ENCODE measurements at regions not wholly inside any gene's neighbourhood (a gene's known extent, or its start where the extent isn't known, plus 50 kb on each side); places are given as distances from the start of the nearest gene placed in this dataset.

DNA sequence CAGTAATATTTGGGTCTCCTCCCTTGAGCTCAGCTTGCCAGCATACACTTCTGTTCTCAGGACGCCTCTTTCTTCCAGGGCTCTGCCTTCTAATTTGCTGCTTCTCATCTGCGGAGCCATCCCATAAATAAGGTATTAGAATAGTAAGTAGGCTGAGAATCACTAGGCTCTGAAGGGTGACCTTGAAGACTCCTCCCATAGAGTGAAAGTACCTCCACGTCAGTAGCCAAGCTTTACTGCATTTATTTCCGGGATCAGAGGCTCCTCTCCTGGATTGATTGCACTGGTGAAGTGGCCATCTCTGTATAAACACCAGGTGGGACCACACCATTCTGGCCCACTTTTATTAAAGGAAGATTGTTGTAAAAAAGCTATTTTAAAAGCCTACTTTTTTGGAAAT is 315.5 kb downstream of the FAT3 start:
- DNase-seq (ENCODE audit: low read depth) = no peak

DNA sequence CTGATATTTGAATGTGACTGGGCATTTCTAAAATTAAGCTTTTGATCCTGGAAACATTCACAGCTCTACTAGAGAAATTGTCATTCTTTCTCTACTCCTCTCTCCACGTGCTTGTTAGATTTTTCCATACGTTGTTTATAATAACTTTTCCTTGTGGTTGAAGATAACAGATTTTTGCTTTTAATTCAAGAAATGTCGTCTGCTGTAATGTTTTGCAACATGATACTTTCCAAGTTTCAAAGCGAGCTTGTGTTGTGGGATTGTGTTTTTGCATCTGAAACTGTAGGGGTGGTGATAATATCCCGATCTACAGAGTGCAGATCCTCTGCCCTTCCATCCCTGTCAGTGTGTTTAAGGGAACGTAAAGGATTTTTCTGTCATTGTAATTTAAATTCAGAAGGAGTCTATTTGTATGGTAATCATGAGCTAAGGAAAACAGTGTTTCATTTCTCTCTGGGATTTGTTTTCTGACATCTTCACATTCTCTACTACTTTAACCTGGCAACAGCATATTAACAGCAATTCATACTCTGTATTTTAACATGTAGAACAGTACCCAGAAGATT is 321.4 kb downstream of the FAT3 start:
- no peak for DNase-seq (ENCODE audit: low read depth)

DNA sequence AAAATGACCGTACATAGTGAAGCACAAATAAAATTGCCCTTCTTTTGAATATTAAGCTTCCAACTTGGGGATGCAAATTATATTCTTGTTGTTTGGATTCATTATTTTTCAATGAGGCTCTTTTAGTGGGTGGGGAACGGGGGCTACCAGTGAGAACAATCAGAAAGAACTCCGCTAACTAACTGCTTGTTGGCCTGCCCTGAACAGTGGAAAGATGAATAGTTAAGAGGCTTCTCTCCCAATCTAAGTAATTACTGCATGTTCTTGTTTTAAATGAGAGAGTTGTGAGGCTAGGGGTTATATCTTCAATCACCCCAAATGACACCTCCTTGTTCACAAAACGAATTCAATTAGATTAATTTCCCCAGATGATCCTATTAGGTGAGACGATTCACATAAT is 322.0 kb downstream of the FAT3 start:
- DNase-seq (ENCODE audit: low read depth) = no peak

DNA sequence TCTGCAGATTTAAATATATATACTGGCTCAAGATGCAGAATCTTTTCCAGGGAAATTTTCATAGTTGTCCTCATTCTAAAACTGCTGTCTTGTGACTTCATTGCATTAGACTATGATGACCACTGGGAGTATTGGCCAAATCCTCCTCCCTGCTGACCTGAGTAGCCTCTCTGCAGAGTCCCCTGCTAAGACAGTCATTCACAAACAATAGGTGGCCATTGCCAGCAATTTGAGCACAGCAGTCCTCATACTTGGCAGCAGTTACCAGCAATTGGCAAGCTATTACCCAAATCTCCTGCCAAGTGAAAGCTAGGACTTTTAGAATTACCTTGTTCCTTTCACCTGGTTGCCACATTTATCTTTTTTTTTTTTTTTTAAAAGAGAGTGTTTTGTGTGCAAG is 325.8 kb downstream of the FAT3 start:
- no peak for DNase-seq (ENCODE audit: low read depth)

DNA sequence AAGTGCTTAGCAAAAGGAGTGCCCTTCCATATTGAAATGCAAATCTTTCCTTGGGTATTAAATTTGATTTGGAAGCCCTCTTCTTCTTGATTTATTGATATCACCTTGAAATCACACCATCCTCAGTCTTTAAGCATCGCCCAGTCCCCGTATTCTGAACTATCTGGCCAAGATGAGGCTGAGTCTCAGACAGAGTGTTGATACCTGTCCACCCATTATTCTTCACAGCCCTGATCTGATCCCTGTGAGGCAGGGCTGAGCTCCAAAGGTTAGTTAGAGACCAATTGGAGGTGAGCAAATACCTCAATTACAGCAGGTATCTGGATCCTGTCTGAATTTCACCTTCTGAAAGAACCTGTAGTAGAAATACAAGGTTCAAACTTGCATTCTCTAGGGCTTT is 326.3 kb downstream of the FAT3 start:
- DNase-seq (ENCODE audit: low read depth) = no peak

DNA sequence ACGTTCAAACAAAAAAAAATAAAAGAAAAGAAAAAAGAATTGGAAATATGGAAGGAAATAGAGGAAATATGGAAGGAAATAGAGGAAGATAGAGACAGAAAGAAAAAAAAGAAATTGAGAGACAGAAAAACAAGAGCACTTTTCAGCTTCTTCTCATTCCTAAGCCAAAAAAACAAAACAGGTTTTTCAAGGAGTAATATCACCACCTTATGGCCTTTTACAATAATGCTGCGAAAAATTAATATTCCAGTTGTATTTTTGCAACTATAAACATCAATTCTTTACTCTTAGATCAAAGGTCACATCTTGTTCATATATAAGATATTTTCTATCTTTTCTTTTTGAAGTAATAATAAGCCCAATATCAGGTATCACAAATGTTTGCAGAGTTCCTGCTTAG is 328.3 kb downstream of the FAT3 start:
- no peak for DNase-seq (ENCODE audit: low read depth)

DNA sequence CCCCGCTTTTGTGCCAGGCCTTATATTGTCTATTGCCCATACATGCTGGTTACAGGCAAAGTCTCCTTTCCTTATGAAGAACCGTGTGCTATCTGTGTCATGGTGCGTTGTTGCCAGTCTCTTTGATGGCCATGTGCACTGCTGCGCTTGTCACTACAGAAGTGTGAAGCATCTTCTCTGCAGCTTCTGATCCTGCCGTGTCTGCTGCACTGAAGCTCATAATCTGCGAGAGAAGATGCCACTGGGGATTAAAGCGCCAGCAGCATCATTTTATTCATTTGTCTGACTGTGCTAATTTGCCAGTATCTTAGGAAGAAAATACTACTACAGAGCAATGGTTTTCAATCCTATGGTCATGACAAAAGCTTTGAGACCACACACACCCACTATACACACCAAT is 330.1 kb downstream of the FAT3 start:
- DNase-seq (ENCODE audit: low read depth) = no peak

DNA sequence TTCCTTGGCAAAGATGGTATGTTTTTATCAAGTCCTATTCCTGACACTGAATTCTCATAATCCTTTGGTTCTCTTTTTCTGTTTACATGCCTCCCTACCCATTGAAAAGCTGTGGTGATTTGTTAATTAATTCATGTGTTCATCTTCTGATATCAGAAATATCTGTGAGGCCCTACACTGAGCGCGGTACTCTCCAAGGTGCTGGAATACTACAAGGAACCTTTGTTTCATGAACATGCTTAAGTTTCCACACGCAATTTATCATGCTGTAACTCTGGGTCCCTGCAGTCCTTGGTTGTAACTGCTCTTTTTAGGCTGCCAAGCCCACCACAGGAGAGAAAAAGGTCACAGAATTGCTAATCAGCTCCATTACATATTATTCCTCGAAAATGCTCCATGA is 331.8 kb downstream of the FAT3 start:
- no peak for DNase-seq (ENCODE audit: low read depth)

DNA sequence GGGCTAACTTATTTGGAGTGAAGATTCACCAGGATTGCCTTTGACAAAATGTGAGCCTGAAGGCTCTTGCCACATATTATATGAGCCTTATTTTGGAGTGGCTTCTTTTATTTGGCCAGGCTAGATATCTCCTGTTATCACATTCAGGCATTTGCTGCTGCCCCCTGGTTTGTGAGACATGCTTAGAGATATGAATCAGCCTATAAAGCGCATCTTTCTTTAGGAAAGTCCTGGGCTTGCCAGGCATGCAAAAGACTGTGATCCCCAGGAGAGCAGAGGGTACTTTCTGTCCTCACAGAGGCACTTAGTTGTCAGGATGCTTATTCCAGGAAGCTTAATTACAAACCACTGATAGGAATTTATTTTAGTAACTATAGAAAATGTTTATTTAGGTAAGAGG is 333.3 kb downstream of the FAT3 start:
- no peak for DNase-seq (ENCODE audit: low read depth)

DNA sequence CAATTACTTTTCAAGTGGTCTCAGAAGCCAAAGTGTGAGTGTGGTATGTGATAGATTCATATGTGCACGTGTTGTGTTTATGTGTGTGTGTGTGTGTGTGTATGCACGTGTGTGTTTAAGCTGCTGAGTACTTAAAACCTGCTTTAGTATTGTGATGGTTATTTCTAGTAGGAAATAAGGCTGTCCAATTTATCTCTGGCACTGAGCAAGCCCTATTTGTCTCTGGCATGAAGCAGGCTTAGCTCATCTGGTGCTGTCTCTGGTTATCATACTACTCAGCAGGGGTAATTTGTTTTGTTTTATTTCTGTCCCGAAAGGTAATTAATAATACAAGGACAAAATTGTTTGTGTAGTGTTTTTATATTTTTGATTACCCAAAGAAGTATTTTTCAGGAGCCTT is 333.7 kb downstream of the FAT3 start:
- no peak for DNase-seq (ENCODE audit: low read depth)

DNA sequence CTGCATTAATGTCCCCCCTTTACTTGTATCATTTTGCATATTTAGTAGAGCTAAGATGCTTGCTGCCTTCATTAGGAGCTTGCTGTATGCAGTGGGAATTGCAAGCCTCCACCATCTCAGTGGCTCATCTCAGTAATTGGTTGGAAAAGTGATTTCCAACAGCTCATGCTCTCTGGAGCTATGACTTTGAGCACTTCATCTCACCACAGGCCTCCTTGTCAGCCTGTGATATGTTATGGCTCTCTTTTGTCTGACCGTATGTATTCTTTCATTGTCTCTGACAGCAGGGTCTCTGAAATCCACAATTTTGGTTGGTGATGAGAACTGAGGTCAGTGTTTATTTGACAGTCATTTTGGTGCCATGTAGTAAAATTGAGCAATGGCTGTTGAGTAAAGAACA is 345.1 kb downstream of the FAT3 start:
- no peak for DNase-seq (ENCODE audit: low read depth)

DNA sequence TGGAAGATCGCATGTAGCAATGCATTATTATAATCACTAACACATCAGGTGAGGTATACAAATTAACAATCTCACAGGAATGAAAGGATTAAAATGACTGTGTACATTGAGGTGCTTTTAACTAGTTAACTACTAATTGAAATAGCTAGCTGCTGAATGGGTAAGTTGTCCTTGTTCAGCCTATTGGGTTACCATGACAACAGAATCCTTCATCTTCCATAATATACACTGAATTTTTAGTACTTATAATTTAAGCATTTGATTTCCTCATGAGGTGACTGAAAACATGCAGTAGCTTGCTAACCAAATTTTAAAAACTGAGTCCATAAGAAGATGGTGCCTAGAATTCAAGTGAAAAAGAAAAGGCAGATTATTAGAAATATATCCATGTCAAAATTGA is 347.9 kb downstream of the FAT3 start:
- no peak for DNase-seq (ENCODE audit: low read depth)

DNA sequence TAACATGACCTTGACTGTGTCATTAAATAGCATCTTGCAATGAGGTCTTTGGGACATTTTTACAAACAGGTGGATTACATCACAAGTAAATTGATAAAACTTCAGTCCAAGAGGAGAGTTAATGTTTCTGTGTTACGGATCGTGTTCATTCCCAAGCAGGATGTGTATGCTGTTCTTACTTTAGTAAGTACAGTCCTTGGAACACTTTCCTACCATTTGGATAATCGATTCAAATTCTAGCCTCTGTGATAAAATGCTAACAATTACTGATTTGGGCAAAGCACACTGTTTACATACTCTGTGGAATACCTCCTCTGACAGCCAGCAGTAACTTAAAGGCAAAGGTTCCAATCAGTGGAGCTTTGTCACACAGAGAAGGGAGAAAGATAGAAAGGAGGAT is 351.7 kb downstream of the FAT3 start:
- no peak for DNase-seq (ENCODE audit: low read depth)

DNA sequence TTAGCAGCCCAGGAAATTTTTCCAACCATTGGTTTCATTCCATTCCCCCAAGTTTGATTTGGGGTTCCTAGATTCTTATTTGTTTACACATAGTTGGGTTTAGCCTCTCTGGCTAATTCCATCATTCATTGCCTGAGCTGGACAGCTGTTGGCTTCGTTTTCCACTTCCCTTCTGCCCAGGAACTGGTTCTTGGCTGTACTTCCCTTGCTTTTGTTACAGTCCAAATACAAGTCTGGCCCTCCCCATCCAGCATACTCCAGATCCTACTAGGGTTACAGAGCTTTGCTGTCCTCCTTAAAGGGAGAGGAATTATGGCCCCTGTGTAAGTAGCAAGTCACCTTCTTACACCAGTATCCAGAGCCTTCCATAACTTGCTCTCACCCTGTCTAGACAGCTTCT is 356.3 kb downstream of the FAT3 start:
- no peak for DNase-seq (ENCODE audit: low read depth)

DNA sequence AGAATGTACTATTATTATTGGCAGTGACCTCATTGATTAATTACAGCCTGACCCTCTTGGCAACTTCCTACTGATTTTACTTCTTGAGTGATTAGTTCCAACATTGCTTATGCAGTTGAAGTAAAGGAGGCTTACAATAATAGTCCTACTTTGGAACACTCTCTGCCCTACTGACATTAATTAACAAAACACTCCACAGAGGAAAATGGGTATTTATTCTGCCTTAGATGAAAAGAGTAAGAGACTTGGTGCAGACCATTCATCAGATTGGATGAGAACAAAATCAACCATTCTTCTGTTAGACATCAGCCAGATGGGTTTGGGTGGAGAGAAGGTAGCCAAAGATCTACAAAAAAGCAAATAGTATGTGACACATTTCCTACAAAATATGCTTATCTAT is 363.8 kb downstream of the FAT3 start:
- no peak for DNase-seq (ENCODE audit: low read depth)

DNA sequence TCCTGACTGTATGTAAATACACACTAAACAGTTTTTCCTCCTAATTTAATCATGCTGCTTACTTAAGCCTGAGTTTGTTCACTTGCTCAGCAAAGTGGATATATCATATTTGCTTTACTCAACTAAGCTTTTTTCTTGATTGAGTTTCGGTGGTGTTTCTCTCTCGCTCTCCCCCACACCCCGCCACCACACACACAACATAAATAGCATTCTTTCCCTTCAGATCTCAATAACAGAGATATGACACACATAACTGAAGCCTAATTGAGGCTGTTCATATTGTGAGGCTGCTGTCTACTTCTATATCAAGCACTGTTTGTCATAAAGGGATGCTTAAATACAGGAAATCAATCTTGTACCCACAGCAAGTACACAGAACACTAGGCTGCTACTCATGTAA is 364.9 kb downstream of the FAT3 start:
- DNase-seq (ENCODE audit: low read depth) = no peak

DNA sequence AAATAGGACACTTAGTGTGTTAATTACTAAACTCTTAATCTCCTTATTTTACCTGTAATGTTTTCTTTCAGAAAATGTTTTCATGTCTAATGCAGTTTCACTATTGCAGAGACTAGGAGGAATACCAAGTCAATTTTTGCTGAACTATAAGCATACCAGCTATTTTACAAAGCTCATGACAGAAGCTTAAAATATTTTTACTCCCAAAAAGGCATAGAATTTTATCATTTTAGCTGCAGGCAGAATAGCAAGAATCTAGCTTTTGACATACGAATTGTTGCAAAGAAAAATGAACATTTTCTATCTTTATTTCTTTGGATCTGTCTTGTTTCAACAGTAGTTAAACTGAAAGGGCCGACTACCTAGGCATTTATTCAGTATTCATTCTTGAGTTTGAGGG is 366.9 kb downstream of the FAT3 start:
- DNase-seq (ENCODE audit: low read depth) = no peak

DNA sequence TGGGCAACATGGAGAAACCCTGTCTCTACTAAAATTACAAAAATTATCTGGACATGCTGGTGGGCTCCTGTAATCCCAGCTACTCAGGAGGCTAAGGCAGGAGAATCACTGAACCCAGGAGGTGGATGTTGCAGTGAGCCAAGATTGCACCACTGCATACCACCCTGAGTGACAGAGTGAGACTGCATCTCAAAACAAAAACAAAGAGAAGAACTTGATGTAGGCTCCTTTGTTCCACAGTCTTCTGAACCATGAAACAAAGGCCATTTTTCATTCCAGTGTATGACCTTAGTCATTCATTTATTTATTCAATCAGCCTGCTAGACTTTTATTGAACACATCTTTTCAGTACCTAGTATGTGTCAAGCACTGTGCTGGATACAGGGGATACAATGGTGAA is 369.6 kb downstream of the FAT3 start:
- DNase-seq (ENCODE audit: low read depth) = no peak

DNA sequence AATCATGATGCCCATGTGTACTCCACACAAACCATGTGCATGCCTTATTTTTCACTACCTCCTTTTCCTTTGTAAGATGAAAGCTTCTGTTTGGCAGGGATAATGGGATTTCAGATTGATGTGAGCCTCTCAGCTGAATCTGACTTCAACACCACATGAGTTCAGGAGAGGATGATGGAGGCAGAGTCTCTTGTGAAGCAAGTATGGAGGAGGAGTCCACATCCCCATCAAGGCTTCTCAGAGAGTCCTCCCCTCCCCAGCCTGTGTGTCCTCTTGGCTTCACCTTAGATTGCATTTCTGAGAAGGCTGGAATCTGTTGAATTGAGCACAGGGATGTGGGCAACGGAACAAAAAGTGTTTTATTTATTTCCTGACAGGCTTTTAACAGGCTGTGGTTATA is 370.4 kb downstream of the FAT3 start:
- DNase-seq (ENCODE audit: low read depth) = no peak

DNA sequence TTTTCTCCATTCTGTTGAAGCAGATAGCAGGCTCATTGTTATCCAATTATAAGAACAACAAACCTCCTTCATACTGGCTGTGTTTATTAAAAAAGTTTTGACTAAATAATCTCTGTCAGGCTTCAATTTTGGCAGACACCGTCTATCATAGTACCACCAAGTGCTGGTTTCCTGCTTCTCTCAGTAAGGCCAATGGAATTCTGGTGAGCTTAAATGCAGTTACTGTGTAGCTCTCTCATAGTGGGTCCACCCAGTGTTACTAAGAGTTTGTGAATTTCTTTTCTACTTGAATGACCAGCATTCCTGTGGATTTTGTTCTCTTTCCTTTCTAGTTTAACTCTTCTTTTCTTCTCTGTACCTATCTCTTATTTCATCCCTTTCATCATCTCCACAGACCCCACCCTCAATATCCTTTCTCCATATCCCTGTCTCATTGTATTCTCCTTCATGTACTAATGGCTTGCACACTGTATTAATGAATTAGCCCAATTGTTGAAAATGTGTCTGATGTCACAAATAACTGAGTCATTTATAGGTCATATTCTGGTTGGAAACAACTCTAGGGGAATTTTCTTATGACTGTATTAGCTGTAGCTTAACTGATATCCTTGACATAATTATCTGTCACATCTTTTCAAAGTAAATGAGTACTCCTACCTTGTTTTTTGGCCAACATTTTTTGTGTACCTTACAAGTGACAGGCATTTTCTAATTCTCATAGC is 372.1 kb downstream of the FAT3 start:
- no peak for DNase-seq (ENCODE audit: low read depth)

DNA sequence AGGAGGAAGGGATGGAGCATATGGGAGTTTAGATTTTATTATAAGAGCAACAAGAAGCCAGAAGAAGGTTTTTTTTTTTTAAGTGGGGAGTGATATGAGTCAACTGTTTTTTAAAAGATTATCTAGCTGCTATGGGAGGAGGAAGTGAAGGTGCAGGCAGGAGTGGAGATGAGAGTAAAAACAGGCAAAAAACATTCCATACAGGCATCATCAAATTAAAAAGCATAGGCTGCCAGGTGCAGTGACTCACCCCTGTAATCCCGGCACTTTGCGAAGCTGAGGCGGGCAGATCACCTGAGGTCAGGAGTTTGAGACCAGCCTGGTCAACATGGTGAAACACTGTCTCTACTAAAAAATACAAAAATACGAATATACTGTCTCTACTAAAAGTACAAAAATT is 368.4 kb upstream of the MTNR1B start:
- no peak for DNase-seq (ENCODE audit: low read depth)

DNA sequence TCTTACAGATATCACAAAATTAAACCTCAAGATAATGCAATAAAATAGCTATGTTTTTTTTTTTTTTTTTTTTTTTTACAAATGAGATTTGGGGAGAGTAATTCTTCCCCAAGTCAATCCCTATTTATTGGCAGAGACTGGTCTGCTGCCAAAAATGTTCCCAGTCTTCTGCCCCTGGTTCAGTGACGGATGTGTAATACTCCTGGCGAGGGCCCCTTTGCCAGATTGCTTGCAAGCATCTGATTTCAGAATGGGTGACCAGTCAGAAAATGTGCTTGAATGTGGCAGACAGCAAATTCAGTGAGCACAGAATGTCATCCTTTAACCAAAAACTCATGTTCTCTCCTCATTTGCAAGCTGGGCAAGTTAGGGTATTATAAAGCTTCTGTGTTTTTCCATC is 363.8 kb upstream of the MTNR1B start:
- no peak for DNase-seq (ENCODE audit: low read depth)

DNA sequence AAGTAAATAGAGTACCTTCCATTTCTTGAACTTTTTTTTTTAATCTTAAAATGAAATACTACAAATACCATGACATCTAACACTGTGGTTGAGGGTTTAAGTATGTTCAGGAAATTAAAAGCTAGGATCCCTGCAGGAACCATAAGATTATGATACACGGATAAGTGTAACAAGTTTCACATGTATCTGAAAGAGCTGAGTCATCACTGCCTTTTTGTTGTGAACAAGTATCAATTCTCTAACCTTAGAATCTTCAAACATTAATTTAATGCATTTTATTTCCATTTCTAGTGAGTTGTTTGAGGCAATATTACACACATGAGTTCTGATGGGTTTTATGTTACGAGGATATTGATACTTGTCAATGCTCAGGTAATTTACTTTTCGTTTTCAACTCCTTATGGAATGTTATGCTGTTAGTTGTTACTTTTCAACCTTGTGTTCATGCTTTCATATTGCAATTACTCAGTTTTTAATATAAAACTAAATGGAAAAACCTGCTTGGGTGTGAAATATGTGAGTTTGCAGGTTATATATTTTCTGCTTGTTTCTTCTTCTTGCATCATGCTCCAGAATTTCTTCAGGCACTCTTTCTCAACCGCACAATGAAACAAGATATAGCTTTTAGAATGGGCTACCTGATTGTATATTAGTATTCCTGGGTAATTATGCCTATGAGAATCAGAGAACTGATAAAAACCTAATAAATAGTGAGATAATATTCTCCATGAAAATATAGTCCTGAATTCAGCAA is 361.3 kb upstream of the MTNR1B start:
- no peak for DNase-seq (ENCODE audit: low read depth)

DNA sequence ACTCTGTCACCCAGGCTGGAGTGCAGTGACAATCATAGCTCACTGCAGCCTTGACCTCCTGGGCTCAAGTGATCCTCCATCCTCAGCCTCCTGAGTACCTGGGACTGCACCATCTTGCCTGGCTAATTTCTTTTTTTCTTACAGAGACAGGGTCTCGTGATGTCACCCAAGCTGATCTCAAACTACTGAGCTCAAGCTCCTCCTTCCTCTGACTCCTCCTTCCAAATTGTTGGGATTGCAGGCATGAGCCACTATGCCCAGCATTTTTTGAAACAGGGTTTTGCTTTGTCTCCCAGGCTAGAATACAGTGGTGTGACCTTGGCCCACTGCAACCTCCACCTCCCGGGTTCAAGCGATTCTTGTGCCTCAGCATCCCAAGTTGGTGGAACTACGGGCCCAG is 358.3 kb upstream of the MTNR1B start:
- no peak for DNase-seq (ENCODE audit: low read depth)
